ENCODE measurements at regions not wholly inside any gene's neighbourhood (a gene's known extent, or its start where the extent isn't known, plus 50 kb on each side); places are given as distances from the start of the nearest gene placed in this dataset.

DNA sequence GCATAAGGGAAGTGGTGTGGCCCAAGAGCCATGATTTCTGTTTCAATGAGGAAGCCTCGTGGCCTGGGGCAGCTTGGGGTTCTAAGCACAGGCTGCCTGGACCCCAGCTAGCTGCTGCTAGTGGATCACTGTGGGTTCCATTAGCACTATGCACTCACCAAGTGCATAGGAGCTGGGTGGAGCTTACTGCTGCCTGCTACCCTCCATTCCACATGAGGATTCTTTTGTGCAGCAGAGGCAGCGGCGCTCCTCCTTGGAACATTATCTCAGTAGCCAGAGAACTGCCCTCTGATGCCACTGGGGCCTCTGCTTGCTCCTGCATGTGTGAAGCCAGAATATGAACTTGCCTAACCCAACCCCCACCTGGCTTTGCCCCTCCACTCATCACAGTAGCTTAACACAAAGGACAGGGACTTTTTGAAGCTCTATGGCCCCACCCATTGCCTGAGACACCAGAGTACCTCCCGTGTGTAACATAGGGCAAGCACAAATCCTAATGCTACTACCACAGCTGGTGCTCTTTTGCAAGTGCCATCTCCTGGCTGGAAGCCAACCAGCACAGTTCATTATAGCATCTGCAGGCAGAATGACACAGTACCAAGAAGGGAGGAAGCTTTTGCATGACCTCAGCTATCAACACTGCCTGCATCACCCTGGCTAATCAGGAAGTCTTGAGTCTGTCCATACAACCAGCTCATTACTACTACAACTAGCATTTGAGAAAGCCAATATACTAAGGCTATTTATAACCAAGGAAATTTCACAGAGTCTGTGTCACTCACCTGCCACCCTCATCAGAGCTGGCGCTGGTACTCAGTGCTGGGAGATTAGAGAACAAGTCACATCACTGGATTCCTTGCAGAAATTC lies 297.0 kb upstream of the GULP1 start:
- no peaks in the 10 kb centered on the region for H3K36me3 Mint-ChIP-seq (ENCODE audit: low read depth)
- CTCF ChIA-PET = no interaction called here
- H3K4me1 Mint-ChIP-seq (ENCODE audit: low read depth) = peaks cover 8% of the 10 kb centered on the region
- no peak overlapping the region for H3K4me3 Mint-ChIP-seq
- H3K27ac Mint-ChIP-seq = no peak overlapping the region
- H3K27me3 Mint-ChIP-seq (ENCODE audit: low read depth) = peaks cover 2% of the 10 kb centered on the region
- no peak for DNase-seq
- H3K9me3 Mint-ChIP-seq = no peaks in the 10 kb centered on the region
- intact Hi-C loops (cut with micrococcal nuclease) = no loop called here

DNA sequence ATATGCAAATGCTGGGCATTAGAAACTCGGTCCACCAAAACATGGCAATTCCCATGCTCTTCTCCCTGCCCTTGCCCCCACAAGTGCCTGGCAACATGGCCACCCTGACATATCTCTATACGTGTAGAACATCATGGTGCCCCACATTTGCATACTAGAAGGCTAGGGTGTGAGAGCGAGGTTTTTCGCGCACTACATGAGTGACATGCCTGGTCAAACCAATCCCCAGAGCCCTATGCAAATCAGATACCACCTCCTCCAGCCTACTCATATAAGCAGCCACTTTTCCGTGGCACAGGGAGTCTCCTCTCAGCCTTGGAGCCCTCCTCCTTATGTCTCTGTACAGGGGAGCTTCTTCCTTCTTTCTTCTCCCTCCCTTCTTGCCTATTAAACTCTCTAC lies 296.1 kb upstream of the GULP1 start:
- Mint-ChIP-seq H3K27ac (no peak overlapping the region), H3K4me3 (no peak overlapping the region), H3K27me3 (ENCODE audit: low read depth) (peaks cover 2% of the 10 kb centered on the region), H3K36me3 (ENCODE audit: low read depth) (no peaks in the 10 kb centered on the region), H3K9me3 (no peaks in the 10 kb centered on the region), H3K4me1 (ENCODE audit: low read depth) (no peaks in the 10 kb centered on the region)
- DNase-seq = no peak
- intact Hi-C loops (cut with micrococcal nuclease) = no loop called here
- CTCF ChIA-PET = no interaction called here

DNA sequence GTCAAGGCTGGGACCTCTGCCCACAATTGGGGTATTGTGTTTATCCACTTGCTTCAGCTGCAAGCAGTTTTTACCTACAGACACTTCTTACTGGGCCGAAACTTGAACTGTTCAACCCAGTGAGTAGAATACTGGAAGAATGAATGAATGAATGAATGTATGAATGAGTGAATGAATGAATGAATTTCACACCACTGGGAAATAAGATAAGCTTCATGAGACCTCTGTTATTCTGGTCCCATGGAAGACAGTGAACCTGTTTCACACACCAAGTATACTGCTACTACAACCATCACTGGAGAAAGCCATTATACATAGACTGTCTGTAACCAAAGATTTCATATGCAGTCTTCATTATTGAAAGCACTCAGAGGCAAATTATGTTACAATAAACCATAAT lies 295.0 kb upstream of the GULP1 start:
- Mint-ChIP-seq H3K27me3 (ENCODE audit: low read depth) (peaks cover 2% of the 10 kb centered on the region), H3K9me3 (no peaks in the 10 kb centered on the region), H3K4me3 (no peak overlapping the region), H3K27ac (no peak overlapping the region), H3K4me1 (ENCODE audit: low read depth) (no peaks in the 10 kb centered on the region), H3K36me3 (ENCODE audit: low read depth) (no peaks in the 10 kb centered on the region)
- intact Hi-C loops (cut with micrococcal nuclease) = no loop called here
- DNase-seq = no peak
- CTCF ChIA-PET = no interaction called here

DNA sequence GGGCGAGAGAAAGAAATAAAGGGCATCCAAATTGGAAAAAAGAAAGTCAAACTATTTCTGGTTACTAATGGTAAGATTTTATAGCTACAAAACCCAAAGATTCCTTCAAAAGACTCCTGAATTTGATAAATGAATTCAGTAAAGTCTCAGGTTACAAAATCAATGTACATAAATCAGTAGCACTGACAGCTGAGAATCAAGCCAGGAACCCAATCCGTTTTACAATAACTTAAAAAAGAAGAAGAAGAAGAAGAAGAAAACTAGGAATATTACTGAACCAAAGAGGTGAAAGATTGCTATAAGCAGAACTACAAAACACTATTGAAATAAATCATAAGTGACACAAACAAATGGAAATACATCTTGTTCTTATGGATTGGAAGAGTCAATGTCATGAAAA lies 291.5 kb upstream of the GULP1 start:
- Mint-ChIP-seq H3K36me3 (ENCODE audit: low read depth) (no peaks in the 10 kb centered on the region), H3K4me3 (no peak overlapping the region), H3K4me1 (ENCODE audit: low read depth) (no peaks in the 10 kb centered on the region), H3K27ac (no peak overlapping the region), H3K9me3 (no peaks in the 10 kb centered on the region), H3K27me3 (ENCODE audit: low read depth) (peaks cover 2% of the 10 kb centered on the region)
- DNase-seq = no peak
- intact Hi-C loops (cut with micrococcal nuclease) = no loop called here
- CTCF ChIA-PET = interaction anchor here (0.8 kb wide), 1 partner anchor 53 kb away, joined by 3 read pairs; no protein-coding TSS in a partner anchor

DNA sequence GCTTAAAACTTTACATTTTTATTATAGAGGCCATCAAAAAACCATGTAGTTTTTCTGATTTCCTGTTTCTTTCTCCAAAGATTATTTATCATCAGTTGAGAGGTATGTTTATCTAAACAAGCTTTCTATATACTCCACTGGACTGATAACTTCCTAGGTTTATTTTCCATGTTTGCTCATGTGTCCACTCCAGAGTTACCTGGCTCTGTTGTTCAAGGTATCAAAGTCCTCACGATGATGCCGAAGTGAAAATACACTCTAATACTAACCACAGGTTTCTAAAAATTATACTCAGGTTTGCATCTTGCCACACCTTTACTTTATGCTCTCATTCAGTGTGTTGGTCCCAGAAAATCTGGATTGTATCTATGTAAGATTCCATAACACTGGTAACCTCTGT lies 287.9 kb upstream of the GULP1 start:
- DNase-seq = no peak
- Mint-ChIP-seq H3K27ac (no peak overlapping the region), H3K4me3 (no peak overlapping the region), H3K27me3 (ENCODE audit: low read depth) (no peaks in the 10 kb centered on the region), H3K9me3 (no peaks in the 10 kb centered on the region), H3K36me3 (ENCODE audit: low read depth) (no peaks in the 10 kb centered on the region), H3K4me1 (ENCODE audit: low read depth) (no peaks in the 10 kb centered on the region)
- intact Hi-C loops (cut with micrococcal nuclease) = no loop called here
- CTCF ChIA-PET = no interaction called here

DNA sequence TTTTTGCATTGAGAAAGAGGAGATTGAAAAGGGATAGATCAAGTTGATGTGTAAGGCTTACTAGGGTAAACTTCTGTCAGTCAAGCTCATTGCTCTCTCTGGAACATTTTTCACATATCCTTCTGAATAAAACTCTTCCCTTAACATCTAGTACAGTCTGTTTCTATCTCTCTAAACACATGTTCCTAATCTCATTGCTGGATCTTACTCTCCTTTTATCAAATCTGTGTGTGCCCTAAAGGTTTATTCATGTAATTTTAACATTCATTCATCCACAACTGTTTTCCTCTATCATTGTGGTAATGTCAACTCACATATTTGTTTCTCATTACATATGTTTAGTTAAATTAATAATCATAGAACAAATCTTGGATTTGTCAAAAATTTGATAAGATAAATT lies 277.9 kb upstream of the GULP1 start:
- peaks cover 1% of the 10 kb centered on the region for H3K9me3 Mint-ChIP-seq
- CTCF ChIA-PET = no interaction called here
- peaks cover 4% of the 10 kb centered on the region for H3K27me3 Mint-ChIP-seq (ENCODE audit: low read depth)
- no peak overlapping the region for H3K4me3 Mint-ChIP-seq
- no peak overlapping the region for H3K27ac Mint-ChIP-seq
- DNase-seq = no peak
- no peaks in the 10 kb centered on the region for H3K36me3 Mint-ChIP-seq (ENCODE audit: low read depth)
- H3K4me1 Mint-ChIP-seq (ENCODE audit: low read depth) = no peaks in the 10 kb centered on the region
- intact Hi-C loops (cut with micrococcal nuclease) = no loop called here

DNA sequence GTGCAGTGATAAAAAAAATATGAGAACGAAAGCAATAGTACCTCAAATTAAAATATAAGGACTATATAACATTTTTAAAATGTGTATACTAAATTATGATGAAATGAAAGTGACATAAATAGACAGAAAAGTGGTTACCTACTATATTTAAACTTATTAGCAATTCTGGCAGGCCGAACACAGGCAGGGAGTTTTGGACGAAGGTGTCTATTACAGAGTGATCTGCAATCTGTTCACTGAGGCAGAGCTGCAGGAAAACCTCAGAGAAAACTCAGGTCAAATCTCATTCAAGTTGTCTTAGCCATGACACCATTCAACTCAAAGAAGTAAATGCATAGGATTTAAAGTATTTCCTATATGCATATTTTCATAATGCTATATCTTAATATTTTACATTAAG lies 274.8 kb upstream of the GULP1 start:
- Mint-ChIP-seq H3K27me3 (ENCODE audit: low read depth) (peaks cover 4% of the 10 kb centered on the region), H3K4me1 (ENCODE audit: low read depth) (no peaks in the 10 kb centered on the region), H3K4me3 (no peak overlapping the region), H3K36me3 (ENCODE audit: low read depth) (no peaks in the 10 kb centered on the region), H3K27ac (no peak overlapping the region), H3K9me3 (peaks cover 4% of the 10 kb centered on the region)
- no peak for DNase-seq
- intact Hi-C loops (cut with micrococcal nuclease) = no loop called here
- CTCF ChIA-PET = no interaction called here

DNA sequence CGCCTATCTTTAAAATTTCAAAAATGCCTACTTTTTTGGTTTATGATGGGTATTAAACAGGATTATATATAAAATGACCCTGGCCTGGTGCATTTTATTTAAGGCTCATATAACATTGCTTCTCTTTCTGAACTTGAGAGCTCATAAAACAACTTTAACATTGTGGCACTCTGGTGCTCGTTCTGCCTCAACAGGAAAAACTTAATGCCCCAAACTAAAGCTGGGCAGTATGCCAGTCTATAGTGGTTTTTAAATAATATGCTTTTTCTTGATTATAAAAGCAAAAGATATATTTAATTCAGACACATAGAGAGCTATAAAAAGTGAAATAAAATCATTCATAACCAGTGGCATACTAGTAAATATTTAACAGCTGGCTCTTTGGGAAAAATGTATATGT lies 269.3 kb upstream of the GULP1 start:
- peaks cover 4% of the 10 kb centered on the region for H3K9me3 Mint-ChIP-seq
- CTCF ChIA-PET = no interaction called here
- intact Hi-C loops (cut with micrococcal nuclease) = no loop called here
- no peak for DNase-seq
- H3K36me3 Mint-ChIP-seq (ENCODE audit: low read depth) = no peaks in the 10 kb centered on the region
- H3K27me3 Mint-ChIP-seq (ENCODE audit: low read depth) = peaks cover 4% of the 10 kb centered on the region
- H3K4me3 Mint-ChIP-seq = no peak overlapping the region
- H3K4me1 Mint-ChIP-seq (ENCODE audit: low read depth) = no peaks in the 10 kb centered on the region
- H3K27ac Mint-ChIP-seq = no peak overlapping the region

DNA sequence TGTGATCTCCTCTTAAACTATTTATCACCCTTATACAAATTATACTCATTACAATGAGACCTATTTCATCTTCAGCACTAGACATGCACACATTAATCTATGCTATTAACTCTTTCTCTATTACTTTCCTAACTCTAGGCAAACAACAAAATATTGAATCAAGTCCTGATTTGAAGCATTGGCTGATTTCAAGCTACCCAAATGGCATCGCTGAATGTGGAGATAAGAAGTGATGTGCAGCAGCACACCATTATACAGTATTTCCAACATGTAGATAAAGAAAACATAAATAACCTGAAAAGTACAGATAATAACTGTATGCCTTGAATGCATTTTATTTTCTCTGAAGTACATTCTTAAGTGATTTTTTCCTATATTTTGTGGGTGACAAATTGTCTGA lies 268.6 kb upstream of the GULP1 start:
- intact Hi-C loops (cut with micrococcal nuclease) = no loop called here
- no peak for DNase-seq
- H3K27me3 Mint-ChIP-seq (ENCODE audit: low read depth) = peaks cover 4% of the 10 kb centered on the region
- no peaks in the 10 kb centered on the region for H3K36me3 Mint-ChIP-seq (ENCODE audit: low read depth)
- H3K27ac Mint-ChIP-seq = no peak overlapping the region
- CTCF ChIA-PET = no interaction called here
- H3K4me3 Mint-ChIP-seq = no peak overlapping the region
- peaks cover 4% of the 10 kb centered on the region for H3K9me3 Mint-ChIP-seq
- no peaks in the 10 kb centered on the region for H3K4me1 Mint-ChIP-seq (ENCODE audit: low read depth)

DNA sequence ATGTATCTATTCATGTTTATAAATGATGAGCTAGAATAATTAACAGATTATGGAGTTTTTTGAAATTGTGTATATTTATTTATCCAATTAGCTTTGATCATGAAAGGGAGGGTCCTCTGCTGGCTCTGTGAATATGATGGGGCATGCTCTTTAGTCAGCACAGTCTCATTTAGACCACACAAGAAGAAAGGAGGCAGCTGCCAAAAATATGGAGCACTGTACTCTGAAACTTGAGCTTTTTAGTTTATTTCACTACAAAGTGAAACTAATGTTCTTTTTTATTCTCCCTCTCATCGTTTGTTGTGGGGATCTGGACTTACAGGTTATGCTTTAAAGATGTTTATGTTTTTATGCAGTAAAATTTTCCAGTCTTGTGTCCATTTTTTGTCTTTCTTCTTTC lies 266.9 kb upstream of the GULP1 start:
- no peak overlapping the region for H3K27ac Mint-ChIP-seq
- intact Hi-C loops (cut with micrococcal nuclease) = no loop called here
- no peak for DNase-seq
- no peaks in the 10 kb centered on the region for H3K36me3 Mint-ChIP-seq (ENCODE audit: low read depth)
- no peak overlapping the region for H3K4me3 Mint-ChIP-seq
- CTCF ChIA-PET = no interaction called here
- H3K9me3 Mint-ChIP-seq = no peaks in the 10 kb centered on the region
- peaks cover 4% of the 10 kb centered on the region for H3K27me3 Mint-ChIP-seq (ENCODE audit: low read depth)
- H3K4me1 Mint-ChIP-seq (ENCODE audit: low read depth) = no peaks in the 10 kb centered on the region

DNA sequence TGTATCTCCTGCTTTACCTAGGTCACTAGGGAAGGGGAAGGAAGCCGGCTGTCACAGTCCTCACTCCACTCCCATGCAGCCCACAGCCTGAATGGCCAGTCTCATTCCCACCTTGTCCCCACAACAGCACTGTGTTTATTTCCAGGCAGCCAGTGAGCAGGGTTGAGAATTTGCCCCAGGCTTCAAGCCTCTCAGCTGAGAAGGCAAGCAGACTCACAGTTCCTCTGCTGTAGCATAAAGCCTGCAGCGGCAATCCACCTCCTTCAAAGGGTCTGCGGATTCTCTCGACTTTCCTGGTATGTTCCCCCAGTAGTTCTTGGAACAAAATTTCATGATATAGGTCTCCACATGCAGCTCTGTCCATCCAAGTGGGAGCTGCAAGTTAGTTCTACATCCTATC lies 262.9 kb upstream of the GULP1 start:
- Mint-ChIP-seq H3K4me3 (no peak overlapping the region), H3K27me3 (ENCODE audit: low read depth) (peaks cover 4% of the 10 kb centered on the region), H3K4me1 (ENCODE audit: low read depth) (no peaks in the 10 kb centered on the region), H3K9me3 (no peaks in the 10 kb centered on the region), H3K36me3 (ENCODE audit: low read depth) (no peaks in the 10 kb centered on the region), H3K27ac (no peak overlapping the region)
- no peak for DNase-seq
- CTCF ChIA-PET = no interaction called here
- intact Hi-C loops (cut with micrococcal nuclease) = no loop called here

DNA sequence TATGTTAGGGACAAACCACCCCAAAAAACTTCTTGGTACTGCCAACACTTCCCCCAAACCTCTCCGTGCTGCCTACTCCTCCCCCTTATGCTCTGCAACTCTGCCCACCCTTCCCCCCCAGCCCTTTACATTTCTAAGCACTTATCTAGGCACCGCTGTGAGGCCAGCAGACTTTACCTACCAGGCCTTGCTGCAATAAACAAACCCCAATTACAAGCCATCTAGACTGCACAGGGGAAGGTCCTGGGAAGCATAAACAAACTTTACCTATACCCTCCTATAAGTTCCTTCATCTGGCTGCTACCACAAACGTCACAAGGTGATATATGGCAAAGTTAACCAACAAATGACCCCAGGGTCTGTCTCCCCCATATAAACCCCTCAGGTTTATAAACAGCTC lies 259.4 kb upstream of the GULP1 start:
- no peaks in the 10 kb centered on the region for H3K9me3 Mint-ChIP-seq
- no peaks in the 10 kb centered on the region for H3K36me3 Mint-ChIP-seq (ENCODE audit: low read depth)
- H3K4me1 Mint-ChIP-seq (ENCODE audit: low read depth) = no peaks in the 10 kb centered on the region
- H3K27ac Mint-ChIP-seq = no peak overlapping the region
- CTCF ChIA-PET = no interaction called here
- H3K4me3 Mint-ChIP-seq = no peak overlapping the region
- intact Hi-C loops (cut with micrococcal nuclease) = no loop called here
- no peaks in the 10 kb centered on the region for H3K27me3 Mint-ChIP-seq (ENCODE audit: low read depth)
- DNase-seq = no peak

DNA sequence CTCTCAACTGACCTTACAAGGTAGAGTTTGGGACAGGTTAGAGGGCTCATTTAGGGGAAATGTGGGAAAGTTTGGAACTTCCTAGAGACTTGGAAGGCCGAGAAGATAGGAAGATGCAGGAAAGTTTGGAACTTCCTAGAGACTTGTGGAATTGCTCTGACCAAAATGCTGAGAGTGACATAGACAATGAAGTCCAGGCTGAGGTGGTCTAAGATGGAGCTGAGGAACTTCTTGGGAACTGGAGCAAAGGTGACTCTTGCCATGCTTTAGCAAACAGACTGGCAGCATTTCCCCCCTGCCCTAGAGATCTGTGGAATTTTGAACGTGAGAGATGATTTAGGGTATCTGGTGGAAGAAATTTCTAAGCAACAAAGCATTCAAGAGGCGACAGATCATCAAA lies 258.9 kb upstream of the GULP1 start:
- intact Hi-C loops (cut with micrococcal nuclease) = no loop called here
- Mint-ChIP-seq H3K27ac (no peak overlapping the region), H3K27me3 (ENCODE audit: low read depth) (no peaks in the 10 kb centered on the region), H3K9me3 (no peaks in the 10 kb centered on the region), H3K36me3 (ENCODE audit: low read depth) (no peaks in the 10 kb centered on the region), H3K4me1 (ENCODE audit: low read depth) (no peaks in the 10 kb centered on the region), H3K4me3 (no peak overlapping the region)
- no peak for DNase-seq
- CTCF ChIA-PET = no interaction called here
